PC-3 (cell line): ENCODE measurements at regions not wholly inside any gene's neighbourhood (a gene's known extent, or its start where the extent isn't known, plus 50 kb on each side); places are given as distances from the start of the nearest gene placed in this dataset.

Experiments used
- ATAC-seq: fragments of 200-7000 bp; cut with Tn5 transposase; 2 replicates; pipeline ENCODE4 v1.9.1; 2020; ENCODE audit warnings: mild to moderate bottlenecking, moderate library complexity
- BruUV-seq: library from RNA; stranded (reverse); fragments of 400-500 nt; replicated peaks from 2 replicates; lab custom pipeline; 2021; lab: Mats Ljungman, UMichigan
- CTCF ChIA-PET: fragments of 300-600 bp; sonication (Branson Sonifier 250); formaldehyde crosslinking; loops from one replicate; lab custom pipeline; 2022; ENCODE audit warnings: antibody characterized with exemption; lab: Charles Lee
- POLR2A ChIA-PET: fragments of 300-600 bp; sonication (Branson Sonifier 250); formaldehyde crosslinking; loops from one replicate; lab custom pipeline; 2022; ENCODE audit warnings: antibody characterized with exemption; ENCODE audit not compliant: unreplicated experiment; lab: Charles Lee
- DNase-seq: peaks from one replicate; pipeline ENCODE4 v3.0.0-alpha.2; 2015
- H2AFZ ChIP-seq: fragments of 300-600 bp; sonication (generic); 2 replicates; pipeline ENCODE4 v1.6.0; 2016; ENCODE audit warnings: antibody characterized with exemption, low read length
- H3F3A ChIP-seq: fragments of 300-600 bp; sonication (generic); one replicate; pipeline ENCODE4 v1.6.0; 2017; ENCODE audit warnings: antibody characterized with exemption, low read length, control low read depth, mild to moderate bottlenecking; ENCODE audit not compliant: unreplicated experiment
- H3K27ac ChIP-seq: fragments of 300-600 bp; sonication (generic); 2 replicates; pipeline ENCODE4 v1.5.1; 2016; ENCODE audit warnings: mild to moderate bottlenecking, low read length
- H3K27me3 ChIP-seq: fragments of 300-600 bp; sonication (generic); 2 replicates; pipeline ENCODE4 v1.6.1; 2016; ENCODE audit warnings: low read length, mixed read lengths
- H3K36me3 ChIP-seq: fragments of 300-600 bp; sonication (generic); 2 replicates; pipeline ENCODE4 v1.6.1; 2016; ENCODE audit warnings: low read depth, mixed run types, low read length, mixed read lengths
- H3K4me1 ChIP-seq: fragments of 300-600 bp; sonication (generic); 2 replicates; pipeline ENCODE4 v1.5.1; 2016; ENCODE audit warnings: low read length; ENCODE audit not compliant: insufficient read depth
- H3K4me2 ChIP-seq: fragments of 300-600 bp; sonication (generic); 2 replicates; pipeline ENCODE4 v1.6.0; 2016; ENCODE audit warnings: low read length
- H3K4me3 ChIP-seq: fragments of 300-600 bp; sonication (generic); 2 replicates; pipeline ENCODE4 v1.5.1; 2016; ENCODE audit warnings: mild to moderate bottlenecking, low read length, mixed read lengths
- H3K79me2 ChIP-seq: fragments of 300-600 bp; sonication (generic); 2 replicates; pipeline ENCODE4 v1.6.1; 2017; ENCODE audit warnings: low read length, mixed read lengths
- H3K9ac ChIP-seq: fragments of 300-600 bp; sonication (generic); 2 replicates; pipeline ENCODE4 v1.6.0; 2016; ENCODE audit warnings: mild to moderate bottlenecking, low read length
- H3K9me2 ChIP-seq: fragments of 300-600 bp; sonication (generic); replicated peaks from 2 replicates; pipeline ENCODE4 v1.6.1; 2016; ENCODE audit warnings: mixed run types, low read length, mixed read lengths
- H3K9me3 ChIP-seq: fragments of 300-600 bp; sonication (generic); 2 replicates; pipeline ENCODE4 v1.6.1; 2016; ENCODE audit warnings: low read length, mixed read lengths
- H4K20me1 ChIP-seq: fragments of 300-600 bp; sonication (generic); 2 replicates; pipeline ENCODE4 v1.6.1; 2016; ENCODE audit warnings: low read length, mixed read lengths
- CTCF ChIP-seq: fragments of 300-600 bp; sonication (generic); conservative IDR thresholded peaks from 2 replicates; pipeline ENCODE4 v1.5.1; 2017; ENCODE audit warnings: antibody characterized with exemption, low read depth, mild to moderate bottlenecking, low read length
- EZH2 ChIP-seq: fragments of 300-600 bp; sonication (generic); IDR thresholded peaks from one replicate; pipeline ENCODE4 v1.6.1; 2017; ENCODE audit warnings: antibody characterized with exemption, mild to moderate bottlenecking, low read length; ENCODE audit not compliant: unreplicated experiment
- EZH2phosphoT487 ChIP-seq: fragments of 300-600 bp; sonication (generic); IDR thresholded peaks from 2 replicates; pipeline ENCODE4 v1.6.1; 2018; ENCODE audit warnings: mild to moderate bottlenecking, antibody characterized with exemption, low read length, borderline replicate concordance
- intact Hi-C: fragments of 100-400 bp; cut with micrococcal nuclease; formaldehyde crosslinking; loops from 2 replicates; pipeline ENCODE4 v1.9.0; 2023

- Histone ChIP-seq H3K9me2 (no peaks in the 10 kb centered on the region), H3K4me2 (no peak overlapping the region), H4K20me1 (no peaks in the 10 kb centered on the region), H3K27me3 (no peaks in the 10 kb centered on the region), H3K9ac (no peak overlapping the region), H3K79me2 (no peaks in the 10 kb centered on the region), H2AFZ (no peak overlapping the region), H3K27ac (no peak overlapping the region), H3K4me1 (no peaks in the 10 kb centered on the region), H3K9me3 (no peaks in the 10 kb centered on the region), H3K36me3 (no peaks in the 10 kb centered on the region), H3K4me3 (no peak overlapping the region), H3F3A (no peaks in the 10 kb centered on the region)
- intact Hi-C loops: loop anchor here (5.0 kb wide), 1 partner anchor 196 kb away; no protein-coding TSS in a partner anchor
- peak; percentile 24; the same call in 1 of the 2 replicates for ATAC-seq
- no TSS peak for BruUV-seq
- TF ChIP-seq EZH2phosphoT487: no peak
- no peak; the same call in 1 of the 2 replicates for TF ChIP-seq CTCF
- TF ChIP-seq EZH2: no peak
- DNase-seq: no peak
- POLR2A ChIA-PET: no interaction called here
- CTCF ChIA-PET: no interaction called here
Observed at GRCh38 chr2:52613064-52613463, 1154.5 kb upstream of the CHAC2 start.

GRCh38 chr2:52611759-52612158, 1155.8 kb upstream of the CHAC2 start:
- H3K9me3 ChIP-seq: no peaks in the 10 kb centered on the region
- no peak overlapping the region for H3K9ac ChIP-seq
- no peaks in the 10 kb centered on the region for H3K79me2 ChIP-seq
- DNase-seq (no peak), ATAC-seq (no peak)
- no peaks in the 10 kb centered on the region for H3F3A ChIP-seq
- no peak overlapping the region for H2AFZ ChIP-seq
- ChIA-PET CTCF (no interaction called here), POLR2A (no interaction called here)
- H3K4me3 ChIP-seq: no peak overlapping the region
- H4K20me1 ChIP-seq: no peaks in the 10 kb centered on the region
- intact Hi-C loops: loop anchor here (5.0 kb wide), 1 partner anchor 194 kb away; no protein-coding TSS in a partner anchor
- TF ChIP-seq CTCF (no peak), EZH2phosphoT487 (no peak), EZH2 (no peak)
- H3K27me3 ChIP-seq: no peaks in the 10 kb centered on the region
- H3K36me3 ChIP-seq: no peaks in the 10 kb centered on the region
- H3K27ac ChIP-seq: no peak overlapping the region
- H3K4me1 ChIP-seq: no peaks in the 10 kb centered on the region
- no peaks in the 10 kb centered on the region for H3K9me2 ChIP-seq
- no TSS peak for BruUV-seq
- H3K4me2 ChIP-seq: no peak overlapping the region

- Histone ChIP-seq H3K27ac (no peak overlapping the region), H3F3A (no peaks in the 10 kb centered on the region), H3K4me1 (no peaks in the 10 kb centered on the region), H3K4me2 (no peak overlapping the region), H3K27me3 (no peaks in the 10 kb centered on the region), H3K36me3 (no peaks in the 10 kb centered on the region), H2AFZ (no peak overlapping the region), H3K79me2 (no peaks in the 10 kb centered on the region), H4K20me1 (no peaks in the 10 kb centered on the region), H3K4me3 (no peak overlapping the region), H3K9ac (no peak overlapping the region), H3K9me2 (no peaks in the 10 kb centered on the region), H3K9me3 (no peaks in the 10 kb centered on the region)
- ATAC-seq: no peak
- intact Hi-C loops: no loop called here
- no peak for TF ChIP-seq EZH2
- BruUV-seq: no TSS peak
- ChIA-PET CTCF (no interaction called here), POLR2A (no interaction called here)
- DNase-seq: no peak
Observed at GRCh38 chr2:52608030-52608429, 1159.6 kb upstream of the CHAC2 start.
